SK-N-SH treated with all-trans-retinoic acid at 6 μM for 48 hours (cell line): ENCODE measurements at regions not wholly inside any gene's neighbourhood (a gene's known extent, or its start where the extent isn't known, plus 50 kb on each side); places are given as distances from the start of the nearest gene placed in this dataset.

ENCODE experiments used
- ARNTL ChIP-seq: fragments of 450-650 bp; formaldehyde crosslinking; IDR thresholded peaks from 2 replicates; pipeline ENCODE4 v1.5.0; 2020; ENCODE audit warnings: low read depth, mild to moderate bottlenecking, moderate library complexity, borderline replicate concordance
- CREB5 ChIP-seq: fragments of 250-450 bp; sonication (Bioruptor Pico); IDR thresholded peaks from 2 replicates; pipeline ENCODE4 v1.5.1; 2020; ENCODE audit warnings: low read depth, mild to moderate bottlenecking, moderate library complexity
- ZC3H10 ChIP-seq: fragments of 250-450 bp; sonication (Bioruptor Pico); IDR thresholded peaks from 2 replicates; pipeline ENCODE4 v1.5.1; 2021; ENCODE audit warnings: mild to moderate bottlenecking, moderate library complexity
- ZNF565 ChIP-seq: fragments of 450-650 bp; formaldehyde crosslinking; conservative IDR thresholded peaks from 2 replicates; pipeline ENCODE4 v1.5.0; 2020; ENCODE audit warnings: low read depth, mild to moderate bottlenecking, moderate library complexity
- TF ChIP-seq, protein P1 (sequence below): fragments of 250-450 bp; sonication (Bioruptor Pico); IDR thresholded peaks from 2 replicates; pipeline ENCODE4 v1.8.0; 2020; ENCODE audit warnings: mild to moderate bottlenecking, moderate library complexity, borderline replicate concordance

DNA sequence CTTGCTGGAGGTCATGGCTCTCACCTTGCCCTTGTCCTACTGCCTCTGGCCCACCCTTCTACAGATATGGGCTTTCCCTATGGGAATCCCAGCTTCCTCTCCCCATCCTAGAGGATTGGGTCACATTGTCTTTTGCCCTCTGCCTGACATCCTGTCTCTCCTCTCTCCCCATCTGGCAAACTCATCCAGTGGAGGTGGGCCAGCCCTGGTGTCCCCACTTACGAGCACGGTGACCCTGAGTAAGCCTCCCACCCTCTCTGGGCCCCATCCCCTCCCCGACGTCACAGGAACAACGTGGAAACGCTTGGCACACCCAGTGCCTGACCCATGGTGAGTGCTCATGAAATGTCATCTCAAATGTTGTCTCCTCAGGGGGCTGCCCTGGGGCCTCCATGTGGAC lies 56.1 kb upstream of the ID3 start:
- TF ChIP-seq, protein P1, sequence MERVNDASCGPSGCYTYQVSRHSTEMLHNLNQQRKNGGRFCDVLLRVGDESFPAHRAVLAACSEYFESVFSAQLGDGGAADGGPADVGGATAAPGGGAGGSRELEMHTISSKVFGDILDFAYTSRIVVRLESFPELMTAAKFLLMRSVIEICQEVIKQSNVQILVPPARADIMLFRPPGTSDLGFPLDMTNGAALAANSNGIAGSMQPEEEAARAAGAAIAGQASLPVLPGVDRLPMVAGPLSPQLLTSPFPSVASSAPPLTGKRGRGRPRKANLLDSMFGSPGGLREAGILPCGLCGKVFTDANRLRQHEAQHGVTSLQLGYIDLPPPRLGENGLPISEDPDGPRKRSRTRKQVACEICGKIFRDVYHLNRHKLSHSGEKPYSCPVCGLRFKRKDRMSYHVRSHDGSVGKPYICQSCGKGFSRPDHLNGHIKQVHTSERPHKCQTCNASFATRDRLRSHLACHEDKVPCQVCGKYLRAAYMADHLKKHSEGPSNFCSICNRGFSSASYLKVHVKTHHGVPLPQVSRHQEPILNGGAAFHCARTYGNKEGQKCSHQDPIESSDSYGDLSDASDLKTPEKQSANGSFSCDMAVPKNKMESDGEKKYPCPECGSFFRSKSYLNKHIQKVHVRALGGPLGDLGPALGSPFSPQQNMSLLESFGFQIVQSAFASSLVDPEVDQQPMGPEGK (CRISPR knock-in tag) = no peak
- TF ChIP-seq ZC3H10 (no peak), ARNTL (CRISPR knock-in tag) (no peak), ZNF565 (CRISPR knock-in tag) (no peak), CREB5 (CRISPR knock-in tag) (no peak)
